ENCODE measurements at regions not wholly inside any gene's neighbourhood (a gene's known extent, or its start where the extent isn't known, plus 50 kb on each side); places are given as distances from the start of the nearest gene placed in this dataset.
"Not testable (repeated sequence)": the region's sequence is repeated elsewhere in the genome, so short reads cannot be mapped to it uniquely, and the experiment has no call there.

DNA sequence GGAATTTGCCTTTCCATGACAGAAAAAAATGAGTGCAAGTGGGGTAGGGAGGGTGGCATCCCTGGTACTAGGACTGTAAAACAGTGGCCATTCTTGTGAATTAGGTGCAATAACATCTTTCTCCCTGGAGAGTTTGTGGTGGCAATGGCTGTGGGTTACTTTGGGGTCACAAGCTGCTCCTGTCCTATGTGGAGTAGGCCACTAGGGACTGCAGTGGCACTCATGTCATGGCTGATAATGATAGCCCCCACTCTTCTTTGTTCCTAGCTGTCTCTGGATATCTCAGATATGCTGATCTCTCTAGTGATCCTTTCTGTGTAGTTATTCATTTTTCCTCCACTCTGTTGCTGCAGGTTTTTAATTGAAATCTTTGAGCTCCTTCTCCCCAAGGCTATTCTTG, 270.5 kb upstream of the CHORDC1 start:
- Histone ChIP-seq H3K27me3 (ENCODE audit: insufficient read depth in 3 of 3, low read length in 2 of 3) (no peaks in the 10 kb centered on the region), H3K27ac (no peak overlapping the region), H3K4me3 (no peak overlapping the region), H3K36me3 (ENCODE audit: insufficient read depth in 1 of 2, low read depth in 1 of 2) (no peaks in the 10 kb centered on the region), H3K4me1 (no peaks in the 10 kb centered on the region), H3K9me3 (peaks cover 4% of the 10 kb centered on the region)
- TF ChIP-seq, protein P1, sequence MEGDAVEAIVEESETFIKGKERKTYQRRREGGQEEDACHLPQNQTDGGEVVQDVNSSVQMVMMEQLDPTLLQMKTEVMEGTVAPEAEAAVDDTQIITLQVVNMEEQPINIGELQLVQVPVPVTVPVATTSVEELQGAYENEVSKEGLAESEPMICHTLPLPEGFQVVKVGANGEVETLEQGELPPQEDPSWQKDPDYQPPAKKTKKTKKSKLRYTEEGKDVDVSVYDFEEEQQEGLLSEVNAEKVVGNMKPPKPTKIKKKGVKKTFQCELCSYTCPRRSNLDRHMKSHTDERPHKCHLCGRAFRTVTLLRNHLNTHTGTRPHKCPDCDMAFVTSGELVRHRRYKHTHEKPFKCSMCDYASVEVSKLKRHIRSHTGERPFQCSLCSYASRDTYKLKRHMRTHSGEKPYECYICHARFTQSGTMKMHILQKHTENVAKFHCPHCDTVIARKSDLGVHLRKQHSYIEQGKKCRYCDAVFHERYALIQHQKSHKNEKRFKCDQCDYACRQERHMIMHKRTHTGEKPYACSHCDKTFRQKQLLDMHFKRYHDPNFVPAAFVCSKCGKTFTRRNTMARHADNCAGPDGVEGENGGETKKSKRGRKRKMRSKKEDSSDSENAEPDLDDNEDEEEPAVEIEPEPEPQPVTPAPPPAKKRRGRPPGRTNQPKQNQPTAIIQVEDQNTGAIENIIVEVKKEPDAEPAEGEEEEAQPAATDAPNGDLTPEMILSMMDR (IDR thresholded peaks at IDR 0.05) = no peak
- DNase-seq = no peak
- intact Hi-C loops (cut with DNase I) = no loop called here
- no peak for ATAC-seq

DNA sequence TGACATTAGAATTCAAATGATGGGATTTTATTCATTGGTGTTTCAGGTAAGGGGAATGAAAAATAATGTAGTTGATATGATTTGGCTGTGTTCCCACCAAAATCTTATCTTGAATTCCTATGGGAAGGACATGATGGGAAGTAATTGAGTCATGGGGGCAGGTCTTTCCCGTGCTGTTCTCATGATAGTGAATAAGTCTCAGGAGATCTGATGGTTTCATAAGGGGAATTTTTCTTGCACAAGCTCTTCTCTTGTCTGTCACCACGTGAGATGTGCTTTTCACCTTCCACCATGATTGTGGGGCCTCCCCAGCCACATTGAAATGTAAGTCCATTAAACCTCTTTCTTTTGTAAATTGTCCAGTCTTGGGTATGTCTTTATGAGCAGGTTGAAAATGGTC, 268.6 kb upstream of the CHORDC1 start:
- WGBS, 3 donors = 49 to 61% (median 56%) methylated on average over 2 of the region's 2 CpGs
- no peaks in the 10 kb centered on the region for H3K4me1 ChIP-seq
- H3K27ac ChIP-seq = no peak overlapping the region
- DNase-seq = no peak
- no peak overlapping the region for H3K4me3 ChIP-seq
- intact Hi-C loops (cut with DNase I) = no loop called here
- H3K9me3 ChIP-seq = no peaks in the 10 kb centered on the region
- H3K27me3 ChIP-seq (ENCODE audit: insufficient read depth in 3 of 3, low read length in 2 of 3) = no peaks in the 10 kb centered on the region
- TF ChIP-seq, protein P1 (IDR thresholded peaks at IDR 0.05) = no peak
- no peaks in the 10 kb centered on the region for H3K36me3 ChIP-seq (ENCODE audit: insufficient read depth in 1 of 2, low read depth in 1 of 2)
- no peak for ATAC-seq

DNA sequence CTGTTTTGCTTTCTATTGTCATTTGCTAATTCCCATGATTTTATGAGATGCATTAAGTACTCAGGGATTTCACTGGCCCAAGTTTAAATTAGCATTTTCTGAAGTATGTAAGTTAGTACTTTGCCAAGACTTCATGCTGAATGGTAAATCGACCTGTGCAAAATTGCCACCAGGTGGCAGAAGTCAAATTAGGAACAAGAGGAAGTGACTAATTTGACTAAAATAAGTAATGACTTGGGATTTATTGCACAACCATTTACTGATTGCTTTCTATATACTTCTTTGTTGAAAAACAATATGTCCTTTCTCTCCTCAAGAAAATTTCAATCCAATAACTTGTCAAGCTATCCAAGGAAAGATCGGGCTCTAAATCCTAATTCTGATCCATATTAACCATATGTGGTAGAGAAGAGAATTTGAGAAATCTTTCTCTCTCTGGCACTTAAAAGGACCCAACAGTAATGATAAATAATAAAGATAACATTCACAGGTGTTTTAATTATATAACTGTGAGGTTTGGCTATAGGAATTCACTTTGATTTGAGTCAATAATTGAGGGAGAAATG, 253.7 kb upstream of the CHORDC1 start:
- no peaks in the 10 kb centered on the region for H3K27me3 ChIP-seq (ENCODE audit: insufficient read depth in 3 of 3, low read length in 2 of 3)
- peaks cover 4% of the 10 kb centered on the region for H3K4me1 ChIP-seq
- no peaks in the 10 kb centered on the region for H3K36me3 ChIP-seq (ENCODE audit: insufficient read depth in 1 of 2, low read depth in 1 of 2)
- 41 to 49% (median 42%) methylated on average over 2 of the region's 2 CpGs for WGBS, 3 donors
- DNase-seq (no peak), ATAC-seq (peak; percentile 46 to 87 (median 64))
- H3K4me3 ChIP-seq = no peak overlapping the region
- H3K27ac ChIP-seq = no peak overlapping the region
- no peaks in the 10 kb centered on the region for H3K9me3 ChIP-seq
- intact Hi-C loops (cut with DNase I) = no loop called here
- TF ChIP-seq, protein P1 (IDR thresholded peaks at IDR 0.05) = peak; percentile 69

- Histone ChIP-seq H3K36me3 (ENCODE audit: insufficient read depth in 1 of 2, low read depth in 1 of 2) (no peaks in the 10 kb centered on the region), H3K27ac (no peak overlapping the region), H3K9me3 (no peaks in the 10 kb centered on the region), H3K27me3 (ENCODE audit: insufficient read depth in 3 of 3, low read length in 2 of 3) (no peaks in the 10 kb centered on the region), H3K4me1 (no peaks in the 10 kb centered on the region), H3K4me3 (no peak overlapping the region)
- TF ChIP-seq, protein P1 (IDR thresholded peaks at IDR 0.05) = no peak
- intact Hi-C loops (cut with DNase I) = no loop called here
- ATAC-seq (peak in 3 of 4 donors; percentile 45 to 78 (median 72)), DNase-seq (no peak)
- 55 to 59% (median 56%) methylated on average over 2 of the region's 2 CpGs for WGBS, 3 donors
These were observed 246.1 kb upstream of the CHORDC1 start for GRCh38 chr11:90468923-90469322.

GRCh38 chr11:90465553-90465952, 242.7 kb upstream of the CHORDC1 start:
- ATAC-seq = no peak
- WGBS, 3 donors = 86 to 88% (median 88%) methylated on average over 5 of the region's 5 CpGs

DNA sequence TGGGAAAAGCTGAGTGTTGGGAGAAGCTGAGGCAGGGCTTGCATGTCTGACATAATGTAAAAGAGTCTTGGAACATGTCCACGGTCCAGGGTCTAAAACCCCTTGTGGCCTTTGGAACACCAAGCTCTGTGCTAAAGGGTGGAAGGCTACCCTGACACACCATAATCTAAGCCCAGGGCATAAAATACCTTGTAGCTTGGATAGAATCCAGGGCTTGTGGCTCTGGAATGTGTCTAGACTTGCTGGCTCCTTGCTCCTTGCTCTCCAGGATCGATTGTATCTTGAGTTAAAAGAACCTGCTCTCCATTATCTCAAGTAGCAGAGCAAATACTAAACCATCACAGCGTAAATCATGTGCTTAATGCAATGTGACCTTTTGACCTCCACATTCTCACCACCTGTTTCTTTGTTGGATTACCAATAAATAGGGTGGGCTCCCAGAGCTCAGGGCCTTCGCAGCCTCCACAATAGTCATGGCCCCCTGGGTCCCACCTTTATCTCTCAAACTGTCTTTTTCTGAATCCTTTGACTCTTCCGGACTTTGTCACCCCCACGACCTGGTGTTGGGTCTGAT, 232.6 kb upstream of the CHORDC1 start:
- 57 to 61% (median 58%) methylated on average over 6 of the region's 6 CpGs for WGBS, 3 donors
- H3K4me1 ChIP-seq = not testable (repeated sequence)

More at GRCh38 chr11:90465553-90465952, 242.7 kb upstream of the CHORDC1 start:
- H3K4me1 ChIP-seq = no peaks in the 10 kb centered on the region
- intact Hi-C loops (cut with DNase I) = no loop called here
- TF ChIP-seq, protein P1 (IDR thresholded peaks at IDR 0.05) = no peak
- no peak overlapping the region for H3K27ac ChIP-seq
- H3K4me3 ChIP-seq = no peak overlapping the region
- H3K9me3 ChIP-seq = no peaks in the 10 kb centered on the region
- H3K27me3 ChIP-seq (ENCODE audit: insufficient read depth in 3 of 3, low read length in 2 of 3) = no peaks in the 10 kb centered on the region
- no peaks in the 10 kb centered on the region for H3K36me3 ChIP-seq (ENCODE audit: insufficient read depth in 1 of 2, low read depth in 1 of 2)
- DNase-seq = no peak

More for the DNA sequence above, 232.6 kb upstream of the CHORDC1 start:
- H3K36me3 ChIP-seq (ENCODE audit: insufficient read depth in 1 of 2, low read depth in 1 of 2); H3K27ac ChIP-seq; ATAC-seq; H3K27me3 ChIP-seq (ENCODE audit: insufficient read depth in 3 of 3, low read length in 2 of 3); H3K4me3 ChIP-seq; intact Hi-C loops (cut with DNase I); H3K9me3 ChIP-seq; DNase-seq: not testable (repeated sequence)

Measured in psoas muscle (tissue), 7 donors.